GM19324 (cell line): ENCODE measurements at regions not wholly inside any gene's neighbourhood (a gene's known extent, or its start where the extent isn't known, plus 50 kb on each side); places are given as distances from the start of the nearest gene placed in this dataset.
"Not testable (repeated sequence)": the region's sequence is repeated elsewhere in the genome, so short reads cannot be mapped to it uniquely, and the experiment has no call there.

Source experiments
- ATAC-seq: cut with Tn5 transposase; IDR thresholded peaks from one replicate; pipeline ENCODE4 v1.9.1; 2021; ENCODE audit warnings: mild to moderate bottlenecking, moderate library complexity; ENCODE audit not compliant: unreplicated experiment, low FRiP score

GRCh38 chr5:130871346-130872086 lies 293.5 kb downstream of the HINT1 start:
- peak; percentile 70 for ATAC-seq

- ATAC-seq = no peak
Observed at GRCh38 chr5:130870691-130871090, 294.4 kb downstream of the HINT1 start.

- no peak for ATAC-seq
Observed at GRCh38 chr5:130868186-130868840, 296.7 kb downstream of the HINT1 start.

- no peak for ATAC-seq
Observed at GRCh38 chr5:130845049-130845765, 319.8 kb downstream of the HINT1 start.

- ATAC-seq = peak; percentile 79
Observed at GRCh38 chr5:130836729-130837649, 328.1 kb downstream of the HINT1 start.

- ATAC-seq = not testable (repeated sequence)
Observed at GRCh38 chr5:130817598-130818384, 347.3 kb downstream of the HINT1 start.

GRCh38 chr5:130815246-130815645 lies 349.8 kb downstream of the HINT1 start:
- ATAC-seq = no peak

GRCh38 chr5:130808691-130809090 lies 356.4 kb downstream of the HINT1 start:
- ATAC-seq = no peak

- no peak for ATAC-seq
Observed at GRCh38 chr5:130805648-130806047, 359.4 kb downstream of the HINT1 start.

GRCh38 chr5:130805036-130805435 lies 360.0 kb downstream of the HINT1 start:
- no peak for ATAC-seq

GRCh38 chr5:130801963-130802362 lies 363.1 kb downstream of the HINT1 start:
- ATAC-seq = no peak

- no peak for ATAC-seq
Observed at GRCh38 chr5:130799015-130799414, 366.0 kb downstream of the HINT1 start.

GRCh38 chr5:130797303-130797702 lies 367.8 kb downstream of the HINT1 start:
- no peak for ATAC-seq

GRCh38 chr5:130796902-130797301 lies 368.2 kb downstream of the HINT1 start:
- no peak for ATAC-seq

GRCh38 chr5:130796032-130796431 lies 369.0 kb downstream of the HINT1 start:
- no peak for ATAC-seq

- ATAC-seq = no peak
Observed at GRCh38 chr5:130795037-130795436, 370.0 kb downstream of the HINT1 start.

GRCh38 chr5:130777794-130778193 lies 387.3 kb downstream of the HINT1 start:
- no peak for ATAC-seq

- ATAC-seq = no peak
Observed at GRCh38 chr5:130773813-130774212, 391.2 kb downstream of the HINT1 start.

- no peak for ATAC-seq
Observed at GRCh38 chr5:130762031-130762430, 403.0 kb downstream of the HINT1 start.

- ATAC-seq = no peak
Observed at GRCh38 chr5:130759061-130759460, 406.0 kb downstream of the HINT1 start.
